T-helper 2 cell treated with Interferon-gamma antibody and Interleukin-4, amounts not matched to agents 5 μg/mL and 100 μg/mL, for 36 hours (primary cell): ENCODE measurements at regions not wholly inside any gene's neighbourhood (a gene's known extent, or its start where the extent isn't known, plus 50 kb on each side); places are given as distances from the start of the nearest gene placed in this dataset.

Experiments
- DNase-seq: peaks from one replicate; pipeline ENCODE4 v3.0.0; 2021; ENCODE audit warnings: low spot score
- H3K27ac Mint-ChIP-seq: one replicate; pipeline ENCODE4 v1.8.0; 2021; ENCODE audit warnings: mild to moderate bottlenecking, mixed read lengths
- H3K27me3 Mint-ChIP-seq: one replicate; pipeline ENCODE4 v1.8.0; 2021; ENCODE audit warnings: low read depth, mixed read lengths
- H3K36me3 Mint-ChIP-seq: one replicate; pipeline ENCODE4 v1.8.0; 2021; ENCODE audit warnings: low read depth, mixed read lengths
- H3K4me1 Mint-ChIP-seq: one replicate; pipeline ENCODE4 v1.8.0; 2021; ENCODE audit warnings: low read depth, mixed read lengths
- H3K4me3 Mint-ChIP-seq: one replicate; pipeline ENCODE4 v1.8.0; 2022; ENCODE audit warnings: mild to moderate bottlenecking, moderate library complexity, mixed read lengths
- H3K9me3 Mint-ChIP-seq: one replicate; pipeline ENCODE4 v1.8.0; 2021; ENCODE audit warnings: mixed read lengths

DNA sequence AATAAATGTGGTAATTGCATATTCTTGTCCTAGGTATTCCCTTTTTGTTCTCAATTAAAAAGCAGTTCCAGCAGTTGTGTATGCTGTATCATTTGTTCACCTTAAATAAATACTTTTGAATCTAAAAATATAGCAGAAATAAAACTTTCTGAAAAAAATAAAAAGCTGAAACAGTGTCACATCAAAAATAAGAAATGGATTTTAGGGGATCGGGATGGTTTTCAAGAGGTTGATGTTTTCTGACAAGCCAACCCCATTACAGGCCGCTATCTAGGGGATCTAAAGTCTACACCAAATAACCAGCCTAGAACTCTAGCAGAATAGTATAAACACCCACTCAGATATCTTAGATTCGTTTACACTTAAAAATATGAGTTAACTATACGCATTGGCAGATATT is 95.4 kb upstream of the MAML3 start:
- peaks cover 29% of the 10 kb centered on the region for H3K4me1 Mint-ChIP-seq
- H3K9me3 Mint-ChIP-seq = no peaks in the 10 kb centered on the region
- no peaks in the 10 kb centered on the region for H3K36me3 Mint-ChIP-seq
- no peak for DNase-seq
- H3K4me3 Mint-ChIP-seq = no peak overlapping the region
- peaks cover 17% of the 10 kb centered on the region for H3K27me3 Mint-ChIP-seq
- no peak overlapping the region for H3K27ac Mint-ChIP-seq

DNA sequence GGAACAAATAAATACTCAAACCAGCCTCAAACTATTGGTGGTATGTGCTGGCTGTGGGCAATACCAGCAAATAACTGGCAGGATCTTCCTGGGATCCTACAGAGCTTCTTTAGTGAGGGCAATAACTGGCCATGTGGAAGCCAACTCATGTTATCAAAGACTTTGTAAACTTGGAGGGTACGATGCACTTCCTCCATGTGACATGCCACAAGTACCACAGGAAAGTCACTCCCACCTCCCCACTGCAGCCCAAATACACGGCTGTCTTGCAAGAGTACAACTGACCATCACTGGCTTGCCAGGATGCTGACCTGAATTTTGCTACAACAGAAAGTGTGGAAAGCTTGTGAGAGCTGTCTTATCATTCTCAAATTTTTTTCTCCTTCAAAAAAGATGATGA is 93.3 kb upstream of the MAML3 start:
- no peak overlapping the region for H3K4me3 Mint-ChIP-seq
- H3K27ac Mint-ChIP-seq = no peak overlapping the region
- peaks cover 39% of the 10 kb centered on the region for H3K4me1 Mint-ChIP-seq
- H3K36me3 Mint-ChIP-seq = no peaks in the 10 kb centered on the region
- no peaks in the 10 kb centered on the region for H3K9me3 Mint-ChIP-seq
- DNase-seq = no peak
- peaks cover 3% of the 10 kb centered on the region for H3K27me3 Mint-ChIP-seq

DNA sequence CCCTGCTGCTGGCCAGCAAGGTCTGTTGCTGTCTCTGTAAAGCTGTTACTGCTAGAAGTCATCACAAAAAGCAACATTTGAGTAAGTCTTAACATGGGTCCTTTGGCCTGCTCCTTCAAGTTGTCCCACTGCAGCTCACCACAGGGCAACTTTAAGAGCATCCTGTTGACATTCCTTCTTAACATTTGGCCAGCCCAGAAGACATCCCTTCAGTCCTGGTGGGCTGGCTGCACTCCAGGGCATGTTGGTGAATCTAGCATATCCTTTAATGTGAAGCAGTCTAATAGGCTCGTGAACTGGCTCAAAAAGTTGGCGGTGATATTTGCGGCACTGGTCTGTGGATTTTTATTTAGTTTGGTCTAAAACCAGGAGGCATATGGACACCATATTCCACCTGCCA is 92.2 kb upstream of the MAML3 start:
- H3K4me3 Mint-ChIP-seq = no peak overlapping the region
- H3K27ac Mint-ChIP-seq = no peak overlapping the region
- DNase-seq = no peak

DNA sequence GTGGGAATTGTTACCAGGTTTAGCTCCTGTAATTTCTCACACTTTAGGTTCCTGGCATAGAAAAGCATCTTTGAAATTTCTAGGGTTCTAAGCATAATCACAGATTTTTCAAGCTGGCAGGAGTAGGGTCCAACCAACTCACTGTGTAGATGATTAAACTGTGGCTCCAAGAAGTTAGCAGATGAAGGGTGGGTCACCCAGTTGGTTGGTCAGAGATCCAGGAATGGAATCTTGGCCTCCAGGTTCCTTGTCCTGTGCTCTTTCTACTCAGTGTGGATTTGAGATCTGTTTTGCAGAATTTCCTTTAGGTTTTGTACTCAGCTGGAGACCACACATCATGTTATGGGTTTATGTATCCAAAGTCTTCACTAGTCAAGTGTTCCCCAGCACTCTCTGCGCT is 90.3 kb upstream of the MAML3 start:
- no peak overlapping the region for H3K27ac Mint-ChIP-seq
- no peaks in the 10 kb centered on the region for H3K9me3 Mint-ChIP-seq
- peaks cover 32% of the 10 kb centered on the region for H3K4me1 Mint-ChIP-seq
- H3K27me3 Mint-ChIP-seq = peaks cover 6% of the 10 kb centered on the region
- no peak overlapping the region for H3K4me3 Mint-ChIP-seq
- DNase-seq = no peak
- no peaks in the 10 kb centered on the region for H3K36me3 Mint-ChIP-seq

More for the DNA sequence above, 92.2 kb upstream of the MAML3 start:
- Mint-ChIP-seq H3K4me1 (peaks cover 38% of the 10 kb centered on the region), H3K9me3 (no peaks in the 10 kb centered on the region), H3K27me3 (peaks cover 2% of the 10 kb centered on the region), H3K36me3 (no peaks in the 10 kb centered on the region)

DNA sequence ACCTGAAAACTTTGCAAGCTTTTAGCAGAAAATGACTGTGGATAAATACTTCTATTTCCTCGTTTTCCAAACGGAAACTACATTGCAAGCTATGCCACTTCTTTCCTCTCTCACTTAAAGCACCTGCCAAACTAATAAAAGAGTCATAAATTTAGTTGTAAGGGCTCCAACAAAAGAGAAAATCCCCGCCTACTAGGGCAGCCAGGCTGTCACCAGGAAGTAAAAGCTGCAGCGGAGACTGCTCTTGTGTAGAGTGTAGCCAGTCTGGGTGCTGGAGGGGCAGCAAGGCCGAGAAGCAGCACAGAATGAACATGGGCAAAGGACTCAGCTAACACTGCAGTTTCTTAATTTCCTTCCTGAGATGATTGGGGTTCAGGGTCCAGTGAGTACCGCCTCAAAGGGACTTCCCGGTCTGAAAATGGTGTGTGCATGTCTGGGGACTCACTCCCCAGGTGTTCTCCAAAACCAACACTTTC is 89.3 kb upstream of the MAML3 start:
- Mint-ChIP-seq H3K27ac (peak overlapping the region; percentile 78), H3K36me3 (no peaks in the 10 kb centered on the region), H3K4me3 (peak overlapping the region; percentile 77), H3K4me1 (peaks cover 29% of the 10 kb centered on the region), H3K9me3 (no peaks in the 10 kb centered on the region), H3K27me3 (peaks cover 3% of the 10 kb centered on the region)
- DNase-seq = no peak

DNA sequence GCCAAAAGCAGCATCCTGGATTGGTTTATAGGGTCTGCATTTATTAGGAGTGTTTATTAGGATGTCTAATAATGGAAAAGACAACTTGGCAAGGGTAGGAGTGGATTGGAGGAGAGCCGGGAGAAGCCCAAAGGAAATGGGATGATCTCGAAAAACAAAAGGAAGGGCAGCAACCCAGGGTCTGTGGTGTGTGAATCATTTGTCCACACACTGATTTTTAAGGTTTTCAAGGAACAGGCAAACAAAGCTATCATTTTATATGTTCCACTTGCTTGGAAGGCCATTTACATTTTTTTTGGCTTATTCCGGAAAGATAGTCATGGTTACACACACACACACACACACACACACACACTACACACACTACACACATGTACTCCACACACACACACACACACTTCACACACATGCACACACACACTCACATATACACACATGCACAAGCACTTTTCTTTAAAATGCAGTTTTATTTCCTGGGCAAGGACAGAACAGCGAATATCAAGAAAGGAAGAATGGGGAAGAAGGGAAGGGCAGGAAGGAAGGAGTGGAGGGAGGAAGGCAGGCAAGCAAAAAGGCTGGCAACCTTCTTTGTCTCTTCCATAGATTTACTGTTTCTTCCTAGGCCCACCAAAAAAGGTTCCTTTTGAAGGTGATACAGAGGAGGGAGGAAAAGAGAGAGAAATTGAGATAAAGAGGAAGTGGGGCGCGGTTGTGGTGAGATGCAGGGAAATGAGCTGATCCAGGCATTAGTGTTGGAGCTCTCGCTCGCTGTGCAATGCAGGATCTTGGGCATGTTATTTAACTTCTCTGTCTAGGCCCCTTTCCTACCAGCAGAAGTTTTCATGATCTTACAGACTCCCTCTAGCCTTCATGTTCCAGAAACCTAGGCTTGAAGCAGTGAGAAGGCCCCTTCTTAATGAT is 88.6 kb upstream of the MAML3 start:
- H3K9me3 Mint-ChIP-seq = no peaks in the 10 kb centered on the region
- H3K27ac Mint-ChIP-seq = peak overlapping the region; percentile 78
- peaks cover 33% of the 10 kb centered on the region for H3K4me1 Mint-ChIP-seq
- H3K4me3 Mint-ChIP-seq = peak overlapping the region; percentile 77
- H3K36me3 Mint-ChIP-seq = no peaks in the 10 kb centered on the region
- H3K27me3 Mint-ChIP-seq = peaks cover 3% of the 10 kb centered on the region
- DNase-seq = peak; percentile 17

DNA sequence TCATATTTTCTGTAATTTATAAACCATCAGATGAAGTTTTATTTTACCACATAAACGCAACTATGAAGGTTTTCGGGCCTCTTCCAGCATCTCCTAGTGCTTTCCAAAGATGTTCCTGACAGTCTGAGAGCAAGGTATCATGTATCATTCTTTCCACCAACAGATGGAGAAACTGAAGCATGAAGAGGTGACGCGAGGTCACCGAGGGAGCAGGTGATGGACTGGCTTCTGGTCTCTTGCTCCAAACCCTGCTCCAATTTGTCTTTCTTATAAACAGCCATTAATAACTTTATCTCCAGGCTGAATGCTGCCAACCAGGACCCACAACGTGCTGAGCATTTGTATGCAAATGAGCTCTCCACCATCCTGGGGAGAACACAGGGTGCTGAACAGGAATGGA is 86.3 kb upstream of the MAML3 start:
- Mint-ChIP-seq H3K27me3 (peaks cover 3% of the 10 kb centered on the region), H3K4me3 (no peak overlapping the region), H3K4me1 (peaks cover 41% of the 10 kb centered on the region), H3K36me3 (peaks cover 1% of the 10 kb centered on the region), H3K9me3 (no peaks in the 10 kb centered on the region), H3K27ac (no peak overlapping the region)
- no peak for DNase-seq

DNA sequence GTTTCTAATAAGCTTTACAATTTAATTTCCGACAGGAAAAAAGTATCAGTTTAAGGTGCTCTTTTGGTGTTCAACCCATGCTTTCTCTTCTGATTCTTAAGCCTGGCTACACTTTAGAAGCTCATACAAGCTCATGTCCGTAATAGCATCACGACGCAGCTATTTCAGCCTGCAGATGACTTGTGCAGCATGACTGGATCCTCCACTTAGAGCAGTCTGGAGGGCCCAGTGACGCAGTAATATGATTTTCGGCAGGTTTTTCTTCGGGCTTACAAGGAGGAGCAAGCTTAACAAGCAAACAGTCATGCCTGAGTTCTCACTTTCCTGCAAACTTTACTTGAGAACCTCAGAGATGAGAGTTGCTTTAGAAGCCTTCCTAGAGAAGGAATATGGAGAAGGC is 85.3 kb upstream of the MAML3 start:
- peaks cover 5% of the 10 kb centered on the region for H3K36me3 Mint-ChIP-seq
- H3K4me3 Mint-ChIP-seq = no peak overlapping the region
- peaks cover 3% of the 10 kb centered on the region for H3K27me3 Mint-ChIP-seq
- no peak overlapping the region for H3K27ac Mint-ChIP-seq
- H3K9me3 Mint-ChIP-seq = no peaks in the 10 kb centered on the region
- no peak for DNase-seq
- peaks cover 48% of the 10 kb centered on the region for H3K4me1 Mint-ChIP-seq

DNA sequence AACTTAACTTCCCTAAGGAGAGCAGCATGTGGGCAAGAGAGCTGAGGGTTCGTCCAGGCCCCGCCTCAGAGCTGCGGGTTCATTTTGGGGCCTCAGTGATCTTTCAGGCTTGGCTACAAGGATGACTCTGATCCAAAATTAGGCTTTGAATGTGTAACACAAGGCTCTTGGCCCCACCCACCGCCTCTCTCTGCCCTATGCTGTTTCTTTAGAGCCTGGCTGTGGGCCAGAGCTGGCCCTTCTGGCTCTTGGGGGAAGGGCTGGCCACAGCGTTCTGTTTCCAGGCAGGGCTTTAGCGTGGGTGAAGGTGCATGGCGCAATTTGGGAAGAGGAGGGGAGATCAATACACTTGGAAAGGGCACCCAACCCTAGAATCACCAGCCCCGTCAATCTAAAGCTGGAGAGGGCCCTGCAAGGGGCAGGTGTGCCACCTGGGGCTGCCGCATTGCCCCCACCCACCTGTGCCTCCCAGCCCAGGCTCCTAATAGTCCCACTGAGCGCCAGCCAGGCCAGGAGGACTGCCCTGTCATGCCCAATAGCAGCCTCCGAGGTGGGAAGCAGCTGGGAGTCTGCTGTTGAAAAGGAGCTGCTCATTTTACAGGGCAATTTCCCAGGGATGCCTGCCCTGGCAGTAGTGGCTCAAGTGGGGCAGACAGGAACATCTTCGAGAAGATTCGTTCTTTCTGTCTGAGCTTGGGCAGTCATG is 84.5 kb upstream of the MAML3 start:
- Mint-ChIP-seq H3K4me3 (no peak overlapping the region), H3K4me1 (peaks cover 49% of the 10 kb centered on the region), H3K27ac (no peak overlapping the region), H3K36me3 (peaks cover 5% of the 10 kb centered on the region), H3K9me3 (no peaks in the 10 kb centered on the region), H3K27me3 (peaks cover 3% of the 10 kb centered on the region)
- DNase-seq = no peak

DNA sequence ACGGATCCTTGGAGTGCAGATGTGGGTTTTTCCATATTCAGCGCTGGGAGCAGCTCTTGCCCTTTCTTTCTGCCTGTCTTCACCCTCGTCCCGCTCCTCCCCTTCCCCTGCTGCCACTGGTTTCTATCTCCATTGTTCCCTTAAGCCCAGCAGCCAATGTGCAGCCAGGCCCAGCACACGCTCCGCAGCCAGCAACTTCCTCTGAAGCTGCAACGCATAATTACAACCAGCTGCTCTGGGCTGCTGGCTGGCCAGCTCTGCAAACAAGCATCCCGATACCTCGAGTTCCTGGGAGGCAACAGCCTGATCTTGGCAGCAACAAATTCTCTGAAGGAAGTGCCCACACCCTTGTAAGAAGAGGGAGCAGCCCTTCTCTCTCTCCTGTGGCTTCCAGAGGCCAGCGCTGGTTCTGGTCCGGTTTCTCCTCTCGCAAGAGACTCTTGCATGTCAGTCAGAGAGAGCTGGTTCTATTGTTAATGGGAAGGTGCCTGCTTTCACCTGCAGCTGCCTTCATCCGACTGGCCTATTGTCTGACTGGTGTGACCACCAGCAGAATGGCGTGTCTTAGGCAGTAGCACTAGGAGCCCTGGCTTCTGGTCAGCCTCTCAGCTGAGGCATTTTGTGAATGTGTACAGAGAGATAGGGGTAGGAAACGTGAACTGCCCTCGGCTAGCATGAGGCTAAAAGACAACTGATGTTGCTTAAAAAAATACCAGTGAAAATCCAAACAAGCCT is 83.8 kb upstream of the MAML3 start:
- H3K27me3 Mint-ChIP-seq = peaks cover 3% of the 10 kb centered on the region
- H3K4me1 Mint-ChIP-seq = peaks cover 44% of the 10 kb centered on the region
- peaks cover 5% of the 10 kb centered on the region for H3K36me3 Mint-ChIP-seq
- H3K27ac Mint-ChIP-seq = peak overlapping the region; percentile 53
- no peak overlapping the region for H3K4me3 Mint-ChIP-seq
- no peak for DNase-seq
- H3K9me3 Mint-ChIP-seq = no peaks in the 10 kb centered on the region

DNA sequence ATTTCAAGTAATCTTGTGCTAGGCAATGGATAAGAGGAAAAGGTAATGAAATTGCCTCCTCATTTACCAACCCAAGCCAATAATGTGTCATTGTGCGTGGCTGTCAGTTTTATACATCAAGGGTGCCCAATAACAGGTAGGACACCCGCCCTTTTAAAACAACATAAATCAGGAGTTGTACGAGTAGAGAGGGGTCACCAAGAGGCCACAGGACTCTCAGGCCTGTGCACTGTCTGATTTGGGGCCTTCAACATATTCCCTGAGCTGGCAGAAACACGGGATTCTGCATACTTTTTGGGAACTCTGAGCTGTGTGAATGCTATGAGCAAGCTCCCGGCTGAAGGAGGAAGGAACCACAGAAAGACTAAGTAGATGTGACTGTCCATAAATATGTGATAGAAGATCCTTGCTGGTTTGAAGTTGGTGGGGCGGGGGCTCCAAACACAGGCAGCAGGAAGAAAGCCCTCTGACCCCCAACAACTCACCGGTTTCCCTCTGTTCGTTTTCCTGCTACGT is 82.7 kb upstream of the MAML3 start:
- peaks cover 3% of the 10 kb centered on the region for H3K27me3 Mint-ChIP-seq
- no peak overlapping the region for H3K4me3 Mint-ChIP-seq
- peaks cover 37% of the 10 kb centered on the region for H3K4me1 Mint-ChIP-seq
- no peaks in the 10 kb centered on the region for H3K9me3 Mint-ChIP-seq
- H3K36me3 Mint-ChIP-seq = peaks cover 5% of the 10 kb centered on the region
- no peak for DNase-seq
- H3K27ac Mint-ChIP-seq = no peak overlapping the region

DNA sequence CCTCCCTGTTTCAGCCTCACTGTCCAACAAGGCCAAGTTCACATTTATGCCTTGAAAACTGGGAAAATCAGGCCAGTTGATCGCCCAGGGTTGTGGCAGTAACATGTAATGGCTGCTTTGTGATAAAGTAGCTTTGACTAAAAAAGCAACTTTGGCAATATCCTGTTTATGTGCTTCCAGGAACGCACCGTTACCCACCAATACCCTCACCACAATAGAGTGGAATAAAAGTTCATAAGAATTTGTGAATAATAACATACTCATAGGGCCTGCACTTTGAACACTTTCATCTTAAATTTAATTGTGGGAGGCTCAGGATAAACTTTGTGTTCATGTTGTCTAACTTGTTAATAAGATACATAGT is 80.7 kb upstream of the MAML3 start:
- Mint-ChIP-seq H3K9me3 (no peaks in the 10 kb centered on the region), H3K4me1 (peaks cover 38% of the 10 kb centered on the region), H3K27me3 (peaks cover 3% of the 10 kb centered on the region), H3K27ac (peak overlapping the region; percentile 95), H3K36me3 (peaks cover 5% of the 10 kb centered on the region), H3K4me3 (peak overlapping the region; percentile 76)
- DNase-seq = peak; percentile 33

DNA sequence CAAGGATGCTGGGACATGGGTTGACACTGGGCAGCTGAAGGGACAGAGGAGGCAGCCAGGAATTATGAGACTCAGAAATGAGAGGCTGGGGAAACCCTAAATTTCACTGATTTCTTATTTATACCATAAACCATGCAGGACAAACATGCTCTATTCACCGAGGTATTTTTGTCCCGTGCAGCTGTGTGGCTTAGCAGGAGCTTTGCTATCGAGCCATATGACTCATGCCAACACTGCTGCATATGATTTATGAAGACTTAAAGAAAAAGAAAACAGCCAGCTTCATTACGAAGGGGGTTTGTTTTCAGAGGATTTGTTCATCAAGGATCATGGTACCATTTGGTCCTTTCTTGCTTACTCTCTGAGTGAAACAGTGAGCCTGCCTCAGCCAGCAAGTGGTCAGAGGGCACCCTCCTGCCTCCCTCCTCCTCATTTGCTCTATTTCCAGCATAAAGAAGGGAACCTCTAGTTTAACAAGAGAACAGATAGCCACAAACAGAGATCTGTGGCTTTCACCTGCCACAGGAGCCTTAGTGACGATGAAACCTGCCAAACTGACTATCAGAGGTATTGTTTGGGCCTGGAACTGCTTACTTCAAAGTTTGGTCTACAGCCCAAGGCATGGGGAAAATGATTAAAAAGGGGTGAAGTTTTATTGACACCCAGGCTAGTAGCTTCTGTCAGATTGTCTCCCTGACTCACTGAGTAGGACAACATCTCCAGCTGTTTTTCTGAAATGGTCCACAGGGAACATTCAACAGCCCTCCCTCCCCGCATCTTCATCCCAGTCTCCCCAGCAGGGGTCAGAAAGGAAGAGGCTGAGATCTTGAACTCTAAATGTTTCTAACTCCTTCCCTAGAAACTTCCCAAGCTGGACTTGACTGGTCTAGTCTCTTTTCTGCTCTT is 80.1 kb upstream of the MAML3 start:
- Mint-ChIP-seq H3K9me3 (no peaks in the 10 kb centered on the region), H3K4me3 (peak overlapping the region; percentile 76), H3K36me3 (peaks cover 5% of the 10 kb centered on the region), H3K4me1 (peaks cover 38% of the 10 kb centered on the region), H3K27me3 (peaks cover 4% of the 10 kb centered on the region), H3K27ac (peak overlapping the region; percentile 95)
- DNase-seq = peak; percentile 12
